H9 (cell line): ENCODE measurements at regions not wholly inside any gene's neighbourhood (a gene's known extent, or its start where the extent isn't known, plus 50 kb on each side); places are given as distances from the start of the nearest gene placed in this dataset.

Experiments
- DNase-seq: peaks from one replicate; pipeline ENCODE4 v3.0.0-alpha.2; 2017
- H2AFZ ChIP-seq: one replicate; pipeline ENCODE4 v1.6.1; 2013; ENCODE audit warnings: mild to moderate bottlenecking, low read length, control low read depth, moderate library complexity
- H2AK5ac ChIP-seq: 2 replicates; pipeline ENCODE4 v1.6.1; 2013; ENCODE audit warnings: low read length, control low read depth, mixed read lengths; ENCODE audit not compliant: insufficient read length
- H2BK120ac ChIP-seq: one replicate; pipeline ENCODE4 v1.6.1; 2013; ENCODE audit warnings: low read depth, mild to moderate bottlenecking, low read length, control low read depth, inconsistent platforms; ENCODE audit not compliant: poor library complexity, severe bottlenecking
- H2BK12ac ChIP-seq: 2 replicates; pipeline ENCODE4 v1.6.1; 2013; ENCODE audit warnings: low read length, control low read depth, mixed read lengths, low read depth; ENCODE audit not compliant: insufficient read length
- H2BK15ac ChIP-seq: 2 replicates; pipeline ENCODE4 v1.6.1; 2013; ENCODE audit warnings: low read depth, low read length, control low read depth
- H2BK20ac ChIP-seq: one replicate; pipeline ENCODE4 v1.6.1; 2013; ENCODE audit warnings: low read depth, mild to moderate bottlenecking, low read length, control low read depth, inconsistent platforms; ENCODE audit not compliant: poor library complexity, severe bottlenecking
- H2BK5ac ChIP-seq: 2 replicates; pipeline ENCODE4 v1.6.1; 2013; ENCODE audit warnings: low read length, control low read depth, mixed read lengths; ENCODE audit not compliant: insufficient read length
- H3K14ac ChIP-seq: 2 replicates; pipeline ENCODE4 v1.6.1; 2013; ENCODE audit warnings: low read length, control low read depth; ENCODE audit not compliant: insufficient read depth
- H3K18ac ChIP-seq: 2 replicates; pipeline ENCODE4 v1.6.1; 2013; ENCODE audit warnings: low read depth, mild to moderate bottlenecking, mixed read lengths, low read length, control low read depth; ENCODE audit not compliant: insufficient read length
- H3K23ac ChIP-seq: 2 replicates; pipeline ENCODE4 v1.6.1; 2013; ENCODE audit warnings: low read length, control low read depth, mixed read lengths, low read depth; ENCODE audit not compliant: insufficient read length
- H3K23me2 ChIP-seq: 2 replicates; pipeline ENCODE4 v1.6.1; 2013; ENCODE audit warnings: low read depth, mild to moderate bottlenecking, mixed read lengths, low read length, control low read depth; ENCODE audit not compliant: insufficient read length, poor library complexity, severe bottlenecking
- H3K27ac ChIP-seq: 2 replicates; pipeline ENCODE4 v1.5.1; 2013; ENCODE audit warnings: low read length, control low read depth, mixed read lengths, low read depth; ENCODE audit not compliant: insufficient read length
- H3K27me3 ChIP-seq: 2 replicates; pipeline ENCODE4 v1.6.1; 2013; ENCODE audit warnings: low read length, control low read depth, inconsistent platforms; ENCODE audit not compliant: insufficient read depth
- H3K4ac ChIP-seq: 2 replicates; pipeline ENCODE4 v1.6.1; 2013; ENCODE audit warnings: low read depth, mild to moderate bottlenecking, control low read depth, inconsistent platforms, low read length, moderate library complexity
- H3K4me1 ChIP-seq: 2 replicates; pipeline ENCODE4 v1.6.1; 2013; ENCODE audit warnings: low read length, control low read depth, inconsistent platforms; ENCODE audit not compliant: insufficient read depth
- H3K4me2 ChIP-seq: 2 replicates; pipeline ENCODE4 v1.6.1; 2013; ENCODE audit warnings: low read length, control low read depth, mixed read lengths; ENCODE audit not compliant: insufficient read length, insufficient read depth
- H3K56ac ChIP-seq: 2 replicates; pipeline ENCODE4 v1.6.1; 2013; ENCODE audit warnings: low read depth, mild to moderate bottlenecking, mixed read lengths, low read length, control low read depth; ENCODE audit not compliant: insufficient read length
- H3K79me1 ChIP-seq: 2 replicates; pipeline ENCODE4 v1.6.1; 2013; ENCODE audit warnings: low read depth, mild to moderate bottlenecking, moderate library complexity, low read length, control low read depth, inconsistent platforms; ENCODE audit not compliant: insufficient read depth, poor library complexity, severe bottlenecking
- H3K79me2 ChIP-seq: 2 replicates; pipeline ENCODE4 v1.6.1; 2013; ENCODE audit warnings: low read length, control low read depth, inconsistent platforms; ENCODE audit not compliant: insufficient read depth
- H3K9ac ChIP-seq: 2 replicates; pipeline ENCODE4 v1.6.1; 2013; ENCODE audit warnings: low read length, control low read depth, mixed read lengths; ENCODE audit not compliant: insufficient read length; ENCODE audit errors: extremely low read depth
- H3K9me3 ChIP-seq: one replicate; pipeline ENCODE4 v1.6.1; 2013; ENCODE audit warnings: low read depth, low read length, inconsistent platforms; ENCODE audit not compliant: control insufficient read depth
- H3T11ph ChIP-seq: one replicate; pipeline ENCODE4 v1.6.1; 2013; ENCODE audit warnings: mild to moderate bottlenecking, low read length, control low read depth, inconsistent platforms
- H4K20me1 ChIP-seq: one replicate; pipeline ENCODE4 v1.6.1; 2013; ENCODE audit not compliant: control insufficient read depth, insufficient read length, insufficient read depth
- H4K5ac ChIP-seq: 2 replicates; pipeline ENCODE4 v1.6.1; 2013; ENCODE audit warnings: low read depth, mild to moderate bottlenecking, mixed read lengths, low read length, control low read depth; ENCODE audit not compliant: insufficient read length
- H4K8ac ChIP-seq: replicated peaks from 2 replicates; pipeline ENCODE4 v1.6.1; 2013; ENCODE audit warnings: low read length, control low read depth, mixed read lengths, low read depth; ENCODE audit not compliant: insufficient read length
- H4K91ac ChIP-seq: 2 replicates; pipeline ENCODE4 v1.6.1; 2013; ENCODE audit warnings: low read depth, mild to moderate bottlenecking, moderate library complexity, mixed read lengths, low read length, control low read depth; ENCODE audit not compliant: insufficient read length
- H3K27ac Mint-ChIP-seq, 3 experiments: 2 replicates in 2 of 3; 3 replicates in 1 of 3; pipeline ENCODE4 v1.8.0; 2020 to 2021; ENCODE audit warnings: mixed read lengths in 3 of 3, mild to moderate bottlenecking in 1 of 3, moderate library complexity in 1 of 3
- H3K27me3 Mint-ChIP-seq: 2 replicates; pipeline ENCODE4 v1.8.0; 2021; ENCODE audit warnings: low read depth, mild to moderate bottlenecking, moderate library complexity, mixed read lengths
- H3K36me3 Mint-ChIP-seq, 3 experiments: 2 replicates in 2 of 3; 3 replicates in 1 of 3; pipeline ENCODE4 v1.8.0; 2020 to 2021; ENCODE audit warnings: low read depth in 3 of 3, mixed read lengths in 3 of 3; ENCODE audit not compliant: insufficient read depth in 1 of 3
- H3K4me1 Mint-ChIP-seq, 2 experiments: 2 replicates each; pipeline ENCODE4 v1.8.0; 2020; ENCODE audit warnings: mixed read lengths in 2 of 2
- H3K4me3 Mint-ChIP-seq, 2 experiments: 2 replicates in 1 of 2; 3 replicates in 1 of 2; pipeline ENCODE4 v1.8.0; 2020 to 2021; ENCODE audit warnings: mild to moderate bottlenecking in 2 of 2, mixed read lengths in 2 of 2, moderate library complexity in 1 of 2
- H3K9me3 Mint-ChIP-seq, 2 experiments: 2 replicates in 1 of 2; 3 replicates in 1 of 2; pipeline ENCODE4 v1.8.0; 2020; ENCODE audit warnings: mild to moderate bottlenecking in 2 of 2, mixed read lengths in 2 of 2, moderate library complexity in 1 of 2
- WGBS: extraction: QIAGEN DNeasy Blood & Tissue Kit; methylation state at CpG from one replicate; pipeline ENCODE4 v1.1.7; 2013; ENCODE audit warnings: missing lambda C conversion rate, low lambda C conversion rate, mixed read lengths; ENCODE audit not compliant: insufficient read length; ENCODE audit errors: extremely low coverage; 5-methylcytosine and 5-hydroxymethylcytosine counted together
- TF ChIP-seq, protein P1 (sequence below): fragments of 200-600 bp; sonication (generic); conservative IDR thresholded peaks from 3 replicates; pipeline ENCODE4 v1.8.0; 2021; ENCODE audit warnings: antibody characterized with exemption, mild to moderate bottlenecking

- TF ChIP-seq, protein P1, sequence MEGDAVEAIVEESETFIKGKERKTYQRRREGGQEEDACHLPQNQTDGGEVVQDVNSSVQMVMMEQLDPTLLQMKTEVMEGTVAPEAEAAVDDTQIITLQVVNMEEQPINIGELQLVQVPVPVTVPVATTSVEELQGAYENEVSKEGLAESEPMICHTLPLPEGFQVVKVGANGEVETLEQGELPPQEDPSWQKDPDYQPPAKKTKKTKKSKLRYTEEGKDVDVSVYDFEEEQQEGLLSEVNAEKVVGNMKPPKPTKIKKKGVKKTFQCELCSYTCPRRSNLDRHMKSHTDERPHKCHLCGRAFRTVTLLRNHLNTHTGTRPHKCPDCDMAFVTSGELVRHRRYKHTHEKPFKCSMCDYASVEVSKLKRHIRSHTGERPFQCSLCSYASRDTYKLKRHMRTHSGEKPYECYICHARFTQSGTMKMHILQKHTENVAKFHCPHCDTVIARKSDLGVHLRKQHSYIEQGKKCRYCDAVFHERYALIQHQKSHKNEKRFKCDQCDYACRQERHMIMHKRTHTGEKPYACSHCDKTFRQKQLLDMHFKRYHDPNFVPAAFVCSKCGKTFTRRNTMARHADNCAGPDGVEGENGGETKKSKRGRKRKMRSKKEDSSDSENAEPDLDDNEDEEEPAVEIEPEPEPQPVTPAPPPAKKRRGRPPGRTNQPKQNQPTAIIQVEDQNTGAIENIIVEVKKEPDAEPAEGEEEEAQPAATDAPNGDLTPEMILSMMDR, result no peak
- Histone ChIP-seq H4K20me1 (no peaks in the 10 kb centered on the region), H3K14ac (no peak overlapping the region), H4K91ac (no peak overlapping the region), H2AK5ac (no peak overlapping the region), H3K56ac (no peak overlapping the region), H3K4me1 (peaks cover 3% of the 10 kb centered on the region; the same call in 1 of the 2 replicates), H3K79me2 (no peaks in the 10 kb centered on the region), H3K4me2 (no peak overlapping the region), H4K5ac (no peak overlapping the region), H3T11ph (no peak overlapping the region), H3K18ac (no peak overlapping the region), H2BK12ac (no peak overlapping the region), H4K8ac (no peak overlapping the region), H2AFZ (no peak overlapping the region), H3K9ac (no peak overlapping the region), H3K23ac (no peak overlapping the region), H2BK120ac (no peak overlapping the region), H3K27me3 (no peaks in the 10 kb centered on the region), H3K79me1 (no peaks in the 10 kb centered on the region), H3K9me3 (no peaks in the 10 kb centered on the region), H2BK15ac (no peak overlapping the region), H3K23me2 (no peaks in the 10 kb centered on the region), H3K27ac (no peak overlapping the region), H2BK20ac (no peak overlapping the region), H3K4ac (no peak overlapping the region), H2BK5ac (no peak overlapping the region)
- Mint-ChIP-seq H3K36me3 (no peaks in the 10 kb centered on the region; a peak in 1 of 7 replicates), H3K9me3 (peaks cover 0 to 3% of the 10 kb centered on the region in 2 experiments; a peak in 2 of 5 replicates), H3K27me3 (no peaks in the 10 kb centered on the region), H3K4me1 (peaks cover 10 to 17% of the 10 kb centered on the region in 2 experiments), H3K4me3 (no peak overlapping the region), H3K27ac (no peak overlapping the region)
- WGBS, result no CpG with 5 or more reads among the region's 5 CpGs
- DNase-seq, result no peak
These were observed 268.8 kb upstream of the BTG1 start for GRCh38 chr12:92414170-92415070.
